Right cardiac atrium (tissue), 5 donors: ENCODE measurements at regions not wholly inside any gene's neighbourhood (a gene's known extent, or its start where the extent isn't known, plus 50 kb on each side); places are given as distances from the start of the nearest gene placed in this dataset.
A peak's percentile ranks its signal among the peaks of the same experiment; 100 is the strongest.
"Not testable (repeated sequence)": the region's sequence is repeated elsewhere in the genome, so short reads cannot be mapped to it uniquely, and the experiment has no call there.

Experiments
- ATAC-seq, 2 donors: fragments of 200-7000 bp; cut with Tn5 transposase; one replicate each; pipeline versions ENCODE4 v1.8.0 to v1.9.1; 2020; ENCODE audit warnings: moderate library complexity in 2 of 2, mild to moderate bottlenecking in 1 of 2
- DNase-seq, 3 donors: peaks; one replicate each; pipeline ENCODE4 v3.0.0-alpha.2; 2020
- H3K27ac ChIP-seq: one replicate; pipeline ENCODE4 v1.5.1; 2013; ENCODE audit warnings: mild to moderate bottlenecking, low read length, control low read depth, moderate library complexity
- H3K27me3 ChIP-seq: one replicate; pipeline ENCODE4 v1.6.1; 2013; ENCODE audit not compliant: control insufficient read depth, insufficient read depth
- H3K4me1 ChIP-seq: one replicate; pipeline ENCODE4 v1.6.1; 2013; ENCODE audit warnings: low read length; ENCODE audit not compliant: control insufficient read depth, insufficient read depth
- H3K4me3 ChIP-seq: one replicate; pipeline ENCODE4 v1.5.1; 2013; ENCODE audit warnings: low read length, control low read depth
- H3K9me3 ChIP-seq: one replicate; pipeline ENCODE4 v1.6.1; 2013; ENCODE audit warnings: low read length; ENCODE audit not compliant: control insufficient read depth
- WGBS: extraction: QIAGEN DNeasy Blood & Tissue Kit; methylation state at CpG from one replicate; pipeline ENCODE4 v1.1.7; 2013; 5-methylcytosine and 5-hydroxymethylcytosine counted together
- intact Hi-C, 4 donors: fragments of 100-400 bp; cut with DNase I; formaldehyde crosslinking; loops; one replicate each; pipeline versions ENCODE4 v1.11.0 to v1.14.0; 2022 to 2023
- donor health status: healthy with polysubstance abuse.
- donor health status: DM: no; HTN: yes; CAD: no.
- donor health status: DM: no; HTN: no; CAD: no.
- donor health status: DM: no; HTN: yes; CAD: no; lungs with severe emphysema.
- donor health status: DM: yes; HTN: yes; CAD: no.

- WGBS, result 85% methylated on average over 4 of the region's 4 CpGs
- H3K27ac ChIP-seq, H3K4me1 ChIP-seq, DNase-seq, H3K27me3 ChIP-seq, H3K4me3 ChIP-seq, intact Hi-C loops, ATAC-seq, H3K9me3 ChIP-seq: not testable (repeated sequence)
Observed at GRCh38 chr11:134955970-134956369, 543.9 kb upstream of the B3GAT1 start.

GRCh38 chr11:134955281-134955680 lies 543.2 kb upstream of the B3GAT1 start:
- ATAC-seq (no peak), DNase-seq (no peak)
- H3K4me3 ChIP-seq, result no peak overlapping the region
- H3K27ac ChIP-seq, result no peak overlapping the region
- H3K9me3 ChIP-seq, result no peaks in the 10 kb centered on the region
- intact Hi-C loops, result no loop called here
- H3K4me1 ChIP-seq, result no peaks in the 10 kb centered on the region
- H3K27me3 ChIP-seq, result no peaks in the 10 kb centered on the region
- WGBS, result 93% methylated on average over 9 of the region's 9 CpGs

- WGBS, result 78% methylated on average over 4 of the region's 4 CpGs
- intact Hi-C loops, result not testable (repeated sequence)
Observed at GRCh38 chr11:134954456-134954855, 542.4 kb upstream of the B3GAT1 start.

GRCh38 chr11:134953417-134953970 lies 541.5 kb upstream of the B3GAT1 start:
- H3K9me3 ChIP-seq, H3K4me3 ChIP-seq, H3K27me3 ChIP-seq, ATAC-seq, H3K27ac ChIP-seq, intact Hi-C loops, H3K4me1 ChIP-seq, DNase-seq: not testable (repeated sequence)
- WGBS, result 81% methylated on average over 2 of the region's 2 CpGs

More at GRCh38 chr11:134954456-134954855, 542.4 kb upstream of the B3GAT1 start:
- H3K27me3 ChIP-seq, H3K27ac ChIP-seq, H3K4me3 ChIP-seq, ATAC-seq, H3K4me1 ChIP-seq, DNase-seq, H3K9me3 ChIP-seq: not testable (repeated sequence)

- no peaks in the 10 kb centered on the region for H3K27me3 ChIP-seq
- WGBS, result 53% methylated on average over 6 of the region's 6 CpGs
- intact Hi-C loops, result no loop called here
- DNase-seq, result peak in 2 of 3 donors; percentile 31 to 56
- H3K27ac ChIP-seq, result no peak overlapping the region
- H3K4me3 ChIP-seq, result no peak overlapping the region
- H3K4me1 ChIP-seq, result no peaks in the 10 kb centered on the region
- H3K9me3 ChIP-seq, result no peaks in the 10 kb centered on the region
- peak; percentile 47 to 53 for ATAC-seq
Observed at GRCh38 chr11:134951305-134951700, 539.3 kb upstream of the B3GAT1 start.

GRCh38 chr11:134950692-134951304 lies 538.8 kb upstream of the B3GAT1 start:
- intact Hi-C loops, result no loop called here
- no peaks in the 10 kb centered on the region for H3K9me3 ChIP-seq
- WGBS, result 55% methylated on average over 8 of the region's 8 CpGs
- no peaks in the 10 kb centered on the region for H3K4me1 ChIP-seq
- no peak for DNase-seq
- H3K27me3 ChIP-seq, result no peaks in the 10 kb centered on the region
- no peak overlapping the region for H3K4me3 ChIP-seq
- ATAC-seq, result peak in 1 of 2 donors; percentile 13
- H3K27ac ChIP-seq, result no peak overlapping the region

- H3K4me3 ChIP-seq, result no peak overlapping the region
- no peak overlapping the region for H3K27ac ChIP-seq
- DNase-seq (peak in 2 of 3 donors; percentile 42 to 70), ATAC-seq (peak; percentile 79 to 94)
- WGBS, result 54% methylated on average over 11 of the region's 11 CpGs
- H3K4me1 ChIP-seq, result no peaks in the 10 kb centered on the region
- H3K27me3 ChIP-seq, result no peaks in the 10 kb centered on the region
- no peaks in the 10 kb centered on the region for H3K9me3 ChIP-seq
- intact Hi-C loops, result no loop called here
Observed at GRCh38 chr11:134949121-134950090, 537.4 kb upstream of the B3GAT1 start.

- no peaks in the 10 kb centered on the region for H3K9me3 ChIP-seq
- no peaks in the 10 kb centered on the region for H3K4me1 ChIP-seq
- no peaks in the 10 kb centered on the region for H3K27me3 ChIP-seq
- 82% methylated on average over 10 of the region's 10 CpGs for WGBS
- intact Hi-C loops, result no loop called here
- H3K27ac ChIP-seq, result no peak overlapping the region
- ATAC-seq (no peak), DNase-seq (no peak)
- no peak overlapping the region for H3K4me3 ChIP-seq
Observed at GRCh38 chr11:134947556-134947955, 535.5 kb upstream of the B3GAT1 start.

GRCh38 chr11:134945993-134946392 lies 534.0 kb upstream of the B3GAT1 start:
- Histone ChIP-seq H3K9me3 (no peaks in the 10 kb centered on the region), H3K4me3 (no peak overlapping the region), H3K27ac (no peak overlapping the region), H3K27me3 (no peaks in the 10 kb centered on the region), H3K4me1 (no peaks in the 10 kb centered on the region)
- WGBS, result 71% methylated on average over 9 of the region's 9 CpGs
- intact Hi-C loops, result no loop called here
- ATAC-seq (no peak), DNase-seq (no peak)

- intact Hi-C loops, result no loop called here
- H3K4me1 ChIP-seq, result no peaks in the 10 kb centered on the region
- no peak overlapping the region for H3K4me3 ChIP-seq
- H3K9me3 ChIP-seq, result no peaks in the 10 kb centered on the region
- WGBS, result 88% methylated on average over 10 of the region's 10 CpGs
- no peak for DNase-seq
- no peak overlapping the region for H3K27ac ChIP-seq
- no peak for ATAC-seq
- H3K27me3 ChIP-seq, result no peaks in the 10 kb centered on the region
Observed at GRCh38 chr11:134944986-134945385, 532.9 kb upstream of the B3GAT1 start.

- no peak for DNase-seq
- intact Hi-C loops, result no loop called here
Observed at GRCh38 chr11:134944131-134944530, 532.1 kb upstream of the B3GAT1 start.

More at GRCh38 chr11:134944131-134944530, 532.1 kb upstream of the B3GAT1 start:
- ATAC-seq, result no peak
- Histone ChIP-seq H3K27ac (no peak overlapping the region), H3K4me3 (no peak overlapping the region), H3K27me3 (no peaks in the 10 kb centered on the region), H3K9me3 (no peaks in the 10 kb centered on the region), H3K4me1 (no peaks in the 10 kb centered on the region)
- 83% methylated on average over 5 of the region's 5 CpGs for WGBS
